Muscle of leg (tissue), 3 donors: ENCODE measurements at regions not wholly inside any gene's neighbourhood (a gene's known extent, or its start where the extent isn't known, plus 50 kb on each side); places are given as distances from the start of the nearest gene placed in this dataset.

Experiments used
- DNase-seq: peaks from one replicate; pipeline ENCODE4 v3.0.0; 2013
- H3K27ac ChIP-seq: one replicate; pipeline ENCODE4 v1.5.1; 2013; ENCODE audit warnings: mild to moderate bottlenecking, low read length, control low read depth
- H3K27me3 ChIP-seq: one replicate; pipeline ENCODE4 v1.6.1; 2013; ENCODE audit warnings: low read length; ENCODE audit not compliant: control insufficient read depth, insufficient read depth
- H3K36me3 ChIP-seq: one replicate; pipeline ENCODE4 v1.6.1; 2013; ENCODE audit warnings: low read length; ENCODE audit not compliant: control insufficient read depth, insufficient read depth
- H3K4me1 ChIP-seq: one replicate; pipeline ENCODE4 v1.6.1; 2013; ENCODE audit warnings: low read length; ENCODE audit not compliant: control insufficient read depth, insufficient read depth
- H3K4me3 ChIP-seq: one replicate; pipeline ENCODE4 v1.5.1; 2013; ENCODE audit warnings: low read length, control low read depth
- H3K9me3 ChIP-seq: replicated peaks from 2 replicates; pipeline ENCODE4 v1.6.1; 2013; ENCODE audit warnings: low read depth, low read length; ENCODE audit not compliant: control insufficient read depth
- WGBS: methylation state at CpG from one replicate; pipeline ENCODE4 v1.1.5; 2013; ENCODE audit warnings: missing lambda C conversion rate; ENCODE audit not compliant: insufficient coverage; 5-methylcytosine and 5-hydroxymethylcytosine counted together

GRCh38 chr12:124171231-124171979, 123.5 kb upstream of the RFLNA start:
- peaks cover 29% of the 10 kb centered on the region for H3K4me1 ChIP-seq
- H3K4me3 ChIP-seq = no peak overlapping the region
- WGBS = 82% methylated on average over 4 of the region's 8 CpGs
- H3K9me3 ChIP-seq = no peaks in the 10 kb centered on the region
- no peaks in the 10 kb centered on the region for H3K36me3 ChIP-seq
- H3K27ac ChIP-seq = no peak overlapping the region
- H3K27me3 ChIP-seq = no peaks in the 10 kb centered on the region
- DNase-seq = no peak

GRCh38 chr12:124172636-124173035, 122.3 kb upstream of the RFLNA start:
- no peaks in the 10 kb centered on the region for H3K9me3 ChIP-seq
- no peak overlapping the region for H3K4me3 ChIP-seq
- H3K27me3 ChIP-seq = peaks cover 2% of the 10 kb centered on the region
- WGBS = 88% methylated on average over 5 of the region's 6 CpGs
- H3K36me3 ChIP-seq = no peaks in the 10 kb centered on the region
- peaks cover 29% of the 10 kb centered on the region for H3K4me1 ChIP-seq
- no peak for DNase-seq
- no peak overlapping the region for H3K27ac ChIP-seq

GRCh38 chr12:124173692-124174091, 121.2 kb upstream of the RFLNA start:
- Histone ChIP-seq H3K4me1 (peaks cover 27% of the 10 kb centered on the region), H3K9me3 (no peaks in the 10 kb centered on the region), H3K36me3 (no peaks in the 10 kb centered on the region), H3K27me3 (peaks cover 2% of the 10 kb centered on the region), H3K27ac (no peak overlapping the region), H3K4me3 (no peak overlapping the region)
- WGBS = 83% methylated on average over 3 of the region's 7 CpGs
- no peak for DNase-seq

GRCh38 chr12:124174451-124175348, 120.2 kb upstream of the RFLNA start:
- H3K9me3 ChIP-seq = no peaks in the 10 kb centered on the region
- 64% methylated on average over 12 of the region's 17 CpGs for WGBS
- peak overlapping the region; percentile 26 for H3K27ac ChIP-seq
- H3K4me3 ChIP-seq = no peak overlapping the region
- H3K36me3 ChIP-seq = no peaks in the 10 kb centered on the region
- H3K4me1 ChIP-seq = peaks cover 25% of the 10 kb centered on the region
- H3K27me3 ChIP-seq = peaks cover 2% of the 10 kb centered on the region
- DNase-seq = peak; percentile 44

- no peak overlapping the region for H3K27ac ChIP-seq
- H3K36me3 ChIP-seq = no peaks in the 10 kb centered on the region
- no peaks in the 10 kb centered on the region for H3K9me3 ChIP-seq
- 9% methylated on average over 4 of the region's 9 CpGs for WGBS
- H3K4me3 ChIP-seq = no peak overlapping the region
- peaks cover 22% of the 10 kb centered on the region for H3K4me1 ChIP-seq
- H3K27me3 ChIP-seq = peaks cover 2% of the 10 kb centered on the region
- peak; percentile 18 for DNase-seq
Measured at GRCh38 chr12:124175704-124176103, 119.2 kb upstream of the RFLNA start.

- WGBS = 73% methylated on average over 7 of the region's 10 CpGs
- H3K9me3 ChIP-seq = no peaks in the 10 kb centered on the region
Measured at GRCh38 chr12:124177276-124177950, 117.5 kb upstream of the RFLNA start.

GRCh38 chr12:124177951-124178316, 117.0 kb upstream of the RFLNA start:
- Histone ChIP-seq H3K9me3 (no peaks in the 10 kb centered on the region), H3K4me3 (no peak overlapping the region), H3K4me1 (peaks cover 23% of the 10 kb centered on the region), H3K36me3 (no peaks in the 10 kb centered on the region), H3K27me3 (peaks cover 2% of the 10 kb centered on the region), H3K27ac (no peak overlapping the region)
- whole genome bisulfite sequencing = 100% methylated on average over 1 of the region's 5 CpGs
- DNase-seq = no peak

More at GRCh38 chr12:124177276-124177950, 117.5 kb upstream of the RFLNA start:
- H3K36me3 ChIP-seq = no peaks in the 10 kb centered on the region
- H3K27ac ChIP-seq = no peak overlapping the region
- no peak overlapping the region for H3K4me3 ChIP-seq
- H3K27me3 ChIP-seq = peaks cover 2% of the 10 kb centered on the region
- H3K4me1 ChIP-seq = peaks cover 21% of the 10 kb centered on the region
- DNase-seq = no peak

GRCh38 chr12:124179936-124180607, 114.8 kb upstream of the RFLNA start:
- H3K36me3 ChIP-seq = no peaks in the 10 kb centered on the region
- 73% methylated on average over 6 of the region's 11 CpGs for WGBS

GRCh38 chr12:124183172-124183571, 111.7 kb upstream of the RFLNA start:
- WGBS = no CpG with 5 or more reads among the region's 2 CpGs
- H3K9me3 ChIP-seq = no peaks in the 10 kb centered on the region
- no peaks in the 10 kb centered on the region for H3K36me3 ChIP-seq
- no peak overlapping the region for H3K4me3 ChIP-seq
- no peak for DNase-seq
- H3K4me1 ChIP-seq = peaks cover 21% of the 10 kb centered on the region
- H3K27me3 ChIP-seq = no peaks in the 10 kb centered on the region
- no peak overlapping the region for H3K27ac ChIP-seq

More at GRCh38 chr12:124179936-124180607, 114.8 kb upstream of the RFLNA start:
- Histone ChIP-seq H3K27ac (no peak overlapping the region), H3K9me3 (no peaks in the 10 kb centered on the region), H3K4me3 (no peak overlapping the region), H3K4me1 (peaks cover 13% of the 10 kb centered on the region), H3K27me3 (peaks cover 2% of the 10 kb centered on the region)
- DNase-seq = no peak
